ENCODE measurements at regions not wholly inside any gene's neighbourhood (a gene's known extent, or its start where the extent isn't known, plus 50 kb on each side); places are given as distances from the start of the nearest gene placed in this dataset.

- no peak overlapping the region for H3K4me3 ChIP-seq (ENCODE audit: low read depth, low read length)
- H3K27me3 ChIP-seq (ENCODE audit: control insufficient read depth, insufficient read depth, low read length) = no peaks in the 10 kb centered on the region
- H3K36me3 ChIP-seq (ENCODE audit: control insufficient read depth, insufficient read depth, low read length) = no peaks in the 10 kb centered on the region
- TF ChIP-seq CTCF (IDR thresholded peaks at IDR 0.05; ENCODE audit: insufficient read depth, low read length, poor library complexity, severe bottlenecking) = no peak
- no peak for DNase-seq (ENCODE audit: low read depth)
These were observed 263.5 kb upstream of the SEMA6A start for GRCh38 chr5:116838011-116838536.

- Histone ChIP-seq H3K4me3 (ENCODE audit: low read depth, low read length) (no peak overlapping the region), H3K27me3 (ENCODE audit: control insufficient read depth, insufficient read depth, low read length) (no peaks in the 10 kb centered on the region), H3K36me3 (ENCODE audit: control insufficient read depth, insufficient read depth, low read length) (no peaks in the 10 kb centered on the region)
- DNase-seq (ENCODE audit: low read depth) = no peak
- TF ChIP-seq CTCF (IDR thresholded peaks at IDR 0.05; ENCODE audit: insufficient read depth, low read length, poor library complexity, severe bottlenecking) = no peak
These were observed 260.3 kb upstream of the SEMA6A start for GRCh38 chr5:116834796-116835515.

DNA sequence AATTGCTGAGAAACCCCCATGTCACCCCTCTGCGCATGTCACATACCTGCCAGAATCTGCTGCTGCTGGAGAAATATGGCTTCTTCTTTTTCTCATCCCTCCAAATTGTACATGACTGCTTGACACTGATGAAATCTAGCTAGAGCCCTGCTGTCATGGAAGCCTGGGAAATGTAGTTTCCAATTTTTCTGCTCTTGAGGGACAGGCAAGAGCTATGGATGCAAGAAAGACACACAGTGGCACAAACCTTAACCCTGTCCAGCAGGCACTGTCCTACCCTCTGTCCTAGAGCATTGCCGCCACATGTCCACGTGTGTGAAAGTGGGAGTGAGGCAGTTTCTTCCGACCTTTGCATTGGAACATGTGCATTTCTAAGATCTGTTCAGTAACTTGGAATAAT lies 255.5 kb upstream of the SEMA6A start:
- TF ChIP-seq CTCF (IDR thresholded peaks at IDR 0.05; ENCODE audit: insufficient read depth, low read length, poor library complexity, severe bottlenecking) = no peak
- Histone ChIP-seq H3K4me3 (ENCODE audit: low read depth, low read length) (no peak overlapping the region), H3K36me3 (ENCODE audit: control insufficient read depth, insufficient read depth, low read length) (no peaks in the 10 kb centered on the region), H3K27me3 (ENCODE audit: control insufficient read depth, insufficient read depth, low read length) (no peaks in the 10 kb centered on the region)
- no peak for DNase-seq (ENCODE audit: low read depth)

- TF ChIP-seq CTCF (IDR thresholded peaks at IDR 0.05; ENCODE audit: insufficient read depth, low read length, poor library complexity, severe bottlenecking) = no peak
These were observed 252.5 kb upstream of the SEMA6A start for GRCh38 chr5:116827078-116827477.

GRCh38 chr5:116825486-116825885 lies 250.9 kb upstream of the SEMA6A start:
- H3K36me3 ChIP-seq (ENCODE audit: control insufficient read depth, insufficient read depth, low read length) = no peaks in the 10 kb centered on the region
- no peak for TF ChIP-seq CTCF (IDR thresholded peaks at IDR 0.05; ENCODE audit: insufficient read depth, low read length, poor library complexity, severe bottlenecking)
- no peak for DNase-seq (ENCODE audit: low read depth)

More at GRCh38 chr5:116827078-116827477, 252.5 kb upstream of the SEMA6A start:
- Histone ChIP-seq H3K27me3 (ENCODE audit: control insufficient read depth, insufficient read depth, low read length) (no peaks in the 10 kb centered on the region), H3K4me3 (ENCODE audit: low read depth, low read length) (no peak overlapping the region), H3K36me3 (ENCODE audit: control insufficient read depth, insufficient read depth, low read length) (no peaks in the 10 kb centered on the region)
- DNase-seq (ENCODE audit: low read depth) = no peak

More at GRCh38 chr5:116825486-116825885, 250.9 kb upstream of the SEMA6A start:
- H3K4me3 ChIP-seq (ENCODE audit: low read depth, low read length) = no peak overlapping the region
- no peaks in the 10 kb centered on the region for H3K27me3 ChIP-seq (ENCODE audit: control insufficient read depth, insufficient read depth, low read length)

Measured in kidney epithelial cell (primary cell).